ENCODE measurements at regions not wholly inside any gene's neighbourhood (a gene's known extent, or its start where the extent isn't known, plus 50 kb on each side); places are given as distances from the start of the nearest gene placed in this dataset.
"Not testable (repeated sequence)": the region's sequence is repeated elsewhere in the genome, so short reads cannot be mapped to it uniquely, and the experiment has no call there.

DNA sequence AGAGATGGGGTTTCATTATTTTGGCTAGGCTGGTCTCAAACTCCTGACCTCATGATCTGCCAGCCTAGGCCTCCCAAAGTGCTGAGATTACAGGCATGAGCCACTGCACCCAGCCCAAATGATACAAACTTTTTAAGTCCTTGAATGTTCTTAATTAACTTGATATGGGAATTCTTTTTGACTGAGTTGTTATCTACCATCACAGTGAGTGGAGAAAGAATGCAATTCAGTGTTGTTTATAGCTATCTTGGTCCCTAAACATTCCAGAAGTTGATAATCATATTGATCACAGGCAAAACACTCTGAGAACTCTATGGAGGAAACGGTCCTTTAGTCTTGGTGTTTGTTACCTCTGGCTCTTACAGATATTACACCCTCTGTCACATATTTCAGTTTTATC, 1072.5 kb downstream of the SUCLG1 start:
- no peak for DNase-seq (ENCODE audit: low read depth)

DNA sequence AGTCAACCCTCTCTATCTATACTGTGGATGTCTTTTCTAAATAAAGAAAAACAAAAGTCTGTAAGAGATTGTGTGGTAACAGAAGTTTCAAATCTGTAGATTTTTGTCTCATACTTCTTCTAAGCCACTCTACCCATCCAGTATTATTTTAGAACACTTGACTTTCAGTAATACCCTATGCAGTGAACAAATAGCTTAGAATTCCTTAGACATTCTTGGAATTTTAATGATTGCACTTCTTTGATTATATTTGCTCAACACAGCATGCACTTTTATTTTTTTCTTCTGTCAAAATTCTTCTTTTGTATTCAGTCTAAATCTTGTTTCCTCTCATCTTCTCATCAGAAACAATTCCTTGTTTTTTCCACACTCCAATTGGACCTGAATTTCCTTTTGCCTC, 1080.2 kb downstream of the SUCLG1 start:
- DNase-seq (ENCODE audit: low read depth): no peak

DNA sequence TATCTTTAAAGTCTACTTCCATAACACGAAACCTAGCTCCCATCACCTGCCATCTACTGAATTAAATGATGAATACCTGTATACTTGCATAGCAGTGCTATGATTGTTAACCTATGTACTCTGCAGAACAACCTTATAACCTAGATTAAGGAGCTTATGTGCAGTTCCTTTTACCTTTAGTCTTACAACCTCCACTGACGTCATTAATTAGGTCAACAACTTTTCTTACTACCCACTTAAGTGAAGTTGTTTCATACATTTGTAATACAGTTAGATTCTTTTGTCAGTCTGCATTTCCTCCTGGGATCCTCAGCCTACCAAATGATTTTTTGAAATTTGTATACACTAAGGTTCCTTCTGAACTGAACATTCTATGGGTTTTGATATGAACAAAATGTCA, 1082.3 kb downstream of the SUCLG1 start:
- DNase-seq (ENCODE audit: low read depth): no peak

DNA sequence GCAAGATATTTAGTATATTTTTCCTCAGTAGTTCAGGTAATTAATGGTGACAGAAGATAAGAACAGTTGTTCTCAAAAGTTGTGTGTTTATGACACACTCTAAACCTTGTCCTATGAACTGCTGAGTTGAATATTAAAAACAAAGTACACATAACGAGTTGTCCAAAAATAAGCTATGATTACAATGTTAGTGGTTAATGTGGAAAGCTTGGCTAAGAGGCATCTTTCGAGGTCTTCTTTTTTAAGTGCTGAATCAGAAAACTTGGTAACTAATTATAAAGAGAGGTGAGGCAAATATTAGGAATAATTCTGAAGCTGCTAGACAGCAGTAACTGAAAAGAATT, 1088.7 kb downstream of the SUCLG1 start:
- no peak for DNase-seq (ENCODE audit: low read depth)

DNA sequence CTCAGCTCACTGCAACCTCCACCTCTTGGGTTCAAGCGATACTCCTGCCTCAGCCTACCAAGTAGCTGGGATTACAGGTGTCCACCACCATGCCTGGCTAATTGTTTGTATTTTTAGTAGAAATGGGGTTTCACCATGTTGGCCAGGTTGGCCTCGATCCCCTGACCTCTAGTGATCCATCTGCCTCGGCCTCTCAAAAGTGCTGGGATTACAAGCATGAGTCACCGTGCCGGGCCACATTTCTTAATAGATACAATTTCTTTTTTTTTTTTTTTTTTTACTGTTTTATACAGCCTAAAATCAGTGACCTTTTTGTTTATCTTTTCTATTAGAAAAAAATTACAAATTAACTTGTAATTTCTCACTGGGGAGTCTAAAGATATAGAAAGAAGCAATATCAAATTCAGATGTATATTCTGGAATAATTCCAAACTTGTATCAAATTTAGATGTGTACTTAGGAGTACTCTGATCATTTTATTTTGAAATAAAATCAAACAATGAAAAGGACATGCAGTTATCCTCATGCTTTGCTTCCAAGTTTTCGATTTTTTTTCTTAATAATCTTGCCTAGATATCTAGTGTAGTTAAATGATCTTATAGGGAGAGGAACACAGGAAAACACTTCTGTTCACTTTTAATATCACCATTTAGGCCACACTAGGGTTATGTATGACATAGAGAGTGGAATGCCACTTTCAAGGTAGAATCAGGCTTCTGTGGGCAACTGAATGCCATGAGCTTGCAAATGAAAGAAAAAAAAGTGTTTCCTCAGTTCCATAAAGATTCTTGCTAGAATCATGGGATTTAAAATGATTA, 1089.3 kb downstream of the SUCLG1 start:
- no peak for DNase-seq (ENCODE audit: low read depth)

DNA sequence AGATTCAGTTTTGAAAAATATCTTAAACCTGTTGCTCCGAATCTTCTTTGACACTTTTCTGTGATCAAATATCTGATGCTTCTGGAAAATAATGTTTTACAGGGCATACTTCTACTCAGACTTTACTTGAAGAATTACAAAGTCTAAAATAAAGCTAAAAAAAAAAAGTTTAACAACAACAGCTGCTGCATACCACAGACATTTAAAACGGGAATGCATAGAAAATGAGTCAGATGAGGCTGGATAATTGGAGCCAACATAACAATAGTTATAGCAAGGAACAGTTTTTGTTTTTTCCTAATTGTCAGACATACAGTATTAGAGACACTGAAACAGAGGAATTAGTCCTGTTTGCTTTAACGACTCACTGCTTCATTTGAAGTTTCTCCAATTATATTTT, 1090.2 kb downstream of the SUCLG1 start:
- no peak for DNase-seq (ENCODE audit: low read depth)

DNA sequence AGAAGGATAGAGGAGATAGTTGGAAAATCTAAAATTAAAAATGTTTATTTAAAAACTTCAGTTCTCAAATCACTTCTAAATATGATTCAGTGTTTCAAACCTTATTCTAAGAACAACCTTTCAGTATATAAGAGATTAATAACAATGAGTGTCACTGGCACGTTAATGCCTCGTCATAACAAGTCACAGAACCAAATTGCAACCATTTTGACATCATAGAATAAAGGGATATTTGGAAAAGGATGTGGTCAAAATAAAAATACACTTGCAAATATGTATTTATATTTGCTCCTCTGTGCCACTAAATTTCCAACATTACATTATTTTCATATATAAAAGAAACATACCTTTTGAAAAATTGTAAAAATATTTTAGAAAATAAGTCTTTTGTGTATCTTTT, 1090.6 kb downstream of the SUCLG1 start:
- DNase-seq (ENCODE audit: low read depth): no peak

DNA sequence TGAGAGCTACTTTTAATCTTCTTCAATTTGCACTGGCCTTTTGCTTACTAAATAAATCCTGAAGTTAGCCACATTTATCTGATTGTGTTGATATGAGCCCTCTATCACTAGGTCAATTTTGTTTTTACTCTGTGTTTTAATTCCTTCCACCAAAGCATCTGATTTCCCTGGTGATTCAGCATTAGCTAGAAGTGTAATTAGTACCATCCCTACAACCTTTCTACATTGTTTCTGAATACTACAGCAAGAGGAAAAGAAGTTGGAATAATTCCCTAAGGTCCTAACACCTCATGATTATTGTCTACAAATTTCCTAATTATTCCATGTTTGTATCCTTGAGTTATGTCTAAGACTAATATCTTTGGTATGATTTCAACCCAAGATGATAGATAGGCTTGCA, 1093.6 kb downstream of the SUCLG1 start:
- DNase-seq (ENCODE audit: low read depth): no peak

DNA sequence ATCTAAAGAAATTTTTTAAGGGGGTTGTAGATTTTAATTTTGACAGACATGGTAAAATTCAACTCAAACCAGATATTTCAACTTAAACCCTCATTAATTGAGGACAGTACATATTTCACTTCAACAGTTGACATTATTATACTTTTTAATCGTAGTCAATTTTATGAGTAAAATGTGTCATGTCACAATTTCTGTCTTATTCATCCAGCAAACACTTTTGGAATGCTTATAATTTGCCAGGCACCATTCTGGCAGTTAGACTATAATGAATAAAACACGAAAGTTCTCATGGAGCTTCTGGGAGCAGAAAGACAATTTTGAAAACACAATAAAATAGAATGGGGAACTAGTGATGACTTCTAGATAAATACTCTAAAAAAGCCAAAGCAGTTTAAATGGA, 1094.8 kb downstream of the SUCLG1 start:
- no peak for DNase-seq (ENCODE audit: low read depth)

DNA sequence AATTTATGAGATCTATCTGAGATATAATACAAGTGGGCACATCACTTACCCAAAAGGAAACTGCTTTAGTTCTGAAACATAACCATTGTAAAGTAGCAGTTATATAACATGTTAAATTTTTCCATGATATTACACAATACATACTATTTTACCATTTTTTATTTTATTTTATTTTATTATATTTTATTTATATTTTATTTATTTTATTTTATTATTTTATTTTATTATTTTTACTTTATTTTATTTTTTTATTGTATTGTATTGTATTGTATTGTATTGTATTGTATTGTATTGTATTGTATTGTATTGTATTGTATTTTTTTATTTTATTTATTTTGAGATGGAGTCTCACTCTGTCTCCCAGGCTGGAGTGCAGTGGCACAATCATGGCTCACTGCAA, 1095.9 kb downstream of the SUCLG1 start:
- not testable (repeated sequence) for DNase-seq (ENCODE audit: low read depth)

DNA sequence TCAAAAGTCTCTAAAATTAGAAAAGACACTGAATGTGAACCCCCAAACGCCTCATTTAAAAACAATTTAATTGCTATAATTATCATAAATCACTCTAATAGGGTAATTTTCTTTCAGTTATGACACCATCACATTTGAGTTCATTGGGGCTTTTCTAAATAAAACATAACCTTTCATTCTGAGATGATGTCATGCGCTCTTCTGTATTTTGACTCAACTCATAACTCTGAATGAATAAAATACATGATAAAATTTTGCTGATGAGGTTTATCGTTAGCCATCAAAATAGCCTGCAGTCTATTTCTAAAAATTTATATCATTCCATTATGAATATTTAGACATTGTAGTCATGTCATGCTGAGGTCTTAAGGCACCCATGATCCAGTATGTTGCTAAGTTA, 1099.7 kb downstream of the SUCLG1 start:
- no peak for DNase-seq (ENCODE audit: low read depth)

DNA sequence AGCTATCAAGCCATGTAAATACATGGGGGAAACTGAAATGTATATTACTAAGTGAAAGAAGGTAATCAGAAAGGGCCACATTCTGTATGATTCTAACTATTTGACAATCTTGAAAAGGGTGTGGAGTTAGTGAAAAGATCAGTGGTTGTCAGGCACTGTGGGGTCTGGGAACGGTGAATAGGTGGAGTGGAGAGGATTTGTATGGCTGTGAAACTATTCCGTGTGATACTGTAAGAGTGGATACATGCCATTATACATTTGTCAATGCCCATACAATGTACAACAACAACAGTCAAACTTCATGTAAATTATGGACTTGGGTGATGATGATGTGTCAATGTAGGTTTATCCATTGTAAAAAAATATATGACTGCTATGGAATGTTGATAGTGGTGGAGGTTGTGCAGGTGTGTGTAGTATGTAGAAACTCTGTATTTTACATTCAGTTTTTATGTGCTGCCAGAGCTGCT, 1116.2 kb downstream of the SUCLG1 start:
- no peak for DNase-seq (ENCODE audit: low read depth)

DNA sequence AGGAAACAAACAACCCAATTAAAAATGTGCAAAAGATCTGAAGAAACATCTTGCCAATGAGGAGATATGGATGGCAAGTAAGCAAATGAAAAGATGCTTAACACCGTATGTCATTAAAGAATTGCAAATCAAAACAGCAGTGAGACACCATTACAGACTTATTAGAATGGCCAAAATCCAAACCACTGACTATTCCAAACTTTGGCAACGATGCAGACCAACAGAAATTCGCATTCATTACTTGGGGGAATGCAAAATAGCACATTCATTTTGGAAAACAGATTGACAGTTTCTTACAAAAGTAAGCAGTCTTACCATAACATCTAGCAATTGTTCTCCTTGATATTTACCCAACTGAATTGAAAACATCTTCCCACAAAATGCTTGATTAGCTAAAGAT, 1118.7 kb downstream of the SUCLG1 start:
- DNase-seq (ENCODE audit: low read depth): no peak

DNA sequence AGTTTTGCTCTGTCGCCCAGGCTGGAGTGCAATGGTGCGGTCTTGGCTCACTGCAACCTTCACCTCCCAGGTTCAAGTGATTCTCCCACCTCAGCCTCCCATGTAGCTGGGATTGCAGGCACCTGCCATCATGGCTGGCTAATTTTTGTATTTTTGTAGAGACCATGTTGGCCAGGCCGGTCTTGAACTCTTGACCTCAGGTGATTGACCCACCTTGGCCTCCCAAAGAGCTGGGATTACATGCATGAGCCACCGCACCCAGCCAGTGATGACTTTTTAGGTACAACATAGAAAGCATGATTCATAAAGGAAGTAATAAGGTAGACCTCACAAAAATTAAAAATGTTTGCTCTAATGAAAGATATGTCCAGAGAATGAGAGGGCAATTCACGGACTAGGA, 1119.1 kb downstream of the SUCLG1 start:
- DNase-seq (ENCODE audit: low read depth): not testable (repeated sequence)

DNA sequence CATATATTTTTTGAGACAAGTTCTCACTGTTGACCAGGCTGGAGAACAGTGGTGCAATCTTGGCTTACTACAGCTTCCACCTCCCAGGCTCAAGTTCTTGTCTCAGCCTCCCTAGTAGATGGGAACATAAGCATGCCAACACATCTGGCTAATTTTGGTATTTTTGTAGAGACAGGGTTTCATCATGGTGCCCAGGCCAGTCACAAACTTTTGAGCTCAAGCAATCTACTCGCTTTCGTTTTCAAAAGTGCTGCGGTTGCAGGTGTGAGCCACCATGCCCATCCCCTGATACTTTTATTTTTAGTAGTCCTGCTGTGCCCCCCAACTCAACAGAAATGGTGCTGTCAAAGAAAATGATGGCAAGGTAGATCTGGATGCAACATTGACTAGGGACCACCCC, 1127.3 kb downstream of the SUCLG1 start:
- DNase-seq (ENCODE audit: low read depth): no peak

DNA sequence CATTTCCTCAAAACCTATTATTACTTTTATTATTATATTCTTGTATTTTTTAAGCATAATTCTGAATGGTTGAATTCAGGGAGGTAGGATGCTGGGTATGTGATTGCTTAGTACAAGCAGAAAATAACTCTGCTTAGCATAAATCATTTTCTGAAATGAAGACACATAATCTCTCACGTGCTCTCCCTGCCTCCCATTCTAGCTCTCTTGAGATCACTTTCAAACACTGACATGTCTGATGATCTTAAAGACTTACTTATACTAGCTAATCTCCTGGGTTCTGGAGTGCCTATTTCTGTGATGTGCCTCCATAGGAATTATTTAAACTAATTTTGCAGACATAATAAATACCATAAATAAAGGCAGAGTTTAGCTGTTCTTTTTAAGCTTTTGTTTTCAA, 1136.0 kb downstream of the SUCLG1 start:
- DNase-seq (ENCODE audit: low read depth): no peak

DNA sequence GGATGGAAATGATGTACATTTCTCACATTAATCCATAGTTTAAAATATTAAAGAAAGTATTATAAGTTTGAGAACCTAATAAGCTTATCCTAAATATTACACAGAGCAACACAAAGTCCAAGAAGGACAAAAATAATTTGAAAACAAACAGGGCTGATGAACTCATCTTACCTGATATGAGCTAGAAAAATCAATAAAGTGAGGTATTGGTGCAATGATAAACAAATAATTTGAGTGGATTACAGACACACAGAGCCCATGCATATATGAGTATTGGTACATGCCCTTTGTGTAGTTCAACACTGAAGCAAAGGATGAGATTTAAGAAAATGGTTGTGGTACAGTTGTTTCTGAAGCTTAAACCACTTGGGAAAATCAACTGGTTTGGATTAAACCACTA, 1139.0 kb downstream of the SUCLG1 start:
- no peak for DNase-seq (ENCODE audit: low read depth)

DNA sequence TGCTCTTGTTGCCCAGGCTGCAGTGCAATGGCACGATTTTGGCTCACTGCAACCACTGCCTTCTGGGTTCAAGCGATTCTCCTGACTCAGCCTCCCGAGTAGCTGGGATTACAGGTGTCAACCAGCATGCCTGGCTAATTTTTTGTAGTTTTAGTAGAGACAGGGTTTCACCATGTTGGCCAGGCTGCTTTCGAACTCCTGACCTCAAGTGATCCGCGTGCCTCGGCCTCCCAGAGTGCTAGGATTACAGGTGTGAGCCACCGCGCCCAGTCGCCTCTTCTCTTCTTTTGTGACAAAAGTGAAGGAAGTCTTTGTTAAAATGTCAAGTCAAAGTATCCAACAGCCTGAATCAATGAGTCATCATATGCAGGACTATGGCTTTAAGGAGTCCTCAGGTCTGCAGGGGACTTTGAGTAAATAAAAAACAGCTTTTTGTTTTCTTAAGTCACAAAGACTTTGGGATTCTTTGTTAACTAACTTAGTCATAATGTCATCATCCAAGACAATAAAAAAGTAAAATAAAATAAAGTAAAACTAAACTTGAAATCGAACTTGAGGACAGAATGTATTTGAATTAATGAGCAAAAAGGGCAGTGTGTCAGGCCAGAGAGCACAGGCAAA, 1153.2 kb downstream of the SUCLG1 start:
- no peak for DNase-seq (ENCODE audit: low read depth)

DNA sequence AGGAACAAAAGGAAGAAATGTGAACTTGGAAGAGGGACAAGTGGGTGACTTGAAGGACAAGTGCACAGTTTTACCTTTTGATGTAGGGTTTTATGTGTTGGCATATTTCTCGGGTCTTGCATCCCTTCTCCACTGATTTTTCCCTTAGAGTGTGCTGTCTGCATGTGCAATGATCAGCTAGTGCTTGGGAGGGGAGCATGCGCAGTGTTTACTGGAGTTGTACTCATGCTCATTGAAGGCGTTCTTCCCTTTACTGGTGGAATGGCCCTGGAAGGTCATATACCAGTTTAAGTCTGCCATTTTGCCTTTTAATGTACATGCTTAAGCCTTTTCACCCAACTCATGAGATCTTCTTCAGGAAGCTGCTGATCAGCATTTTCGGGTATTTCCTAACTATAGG, 1168.0 kb downstream of the SUCLG1 start:
- DNase-seq (ENCODE audit: low read depth): no peak

DNA sequence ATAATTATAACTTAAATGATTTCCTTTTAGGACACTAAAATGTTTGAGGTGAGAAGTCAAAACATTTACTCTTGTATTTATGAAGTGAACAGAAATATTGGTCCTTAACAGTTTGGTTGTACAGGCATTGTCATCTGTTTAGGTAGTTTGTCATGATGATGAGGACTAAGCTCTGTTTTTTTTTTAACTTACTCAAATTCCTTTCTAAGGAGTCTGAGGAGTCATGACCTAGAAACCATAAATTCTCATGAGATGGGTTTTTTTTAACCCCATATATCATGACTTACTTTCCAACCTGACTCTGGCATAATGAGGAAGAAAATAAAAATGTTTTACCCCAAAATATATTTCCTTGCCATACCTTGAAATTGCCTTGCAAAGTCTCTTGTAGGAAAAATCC, 1176.2 kb downstream of the SUCLG1 start:
- DNase-seq (ENCODE audit: low read depth): no peak

DNA sequence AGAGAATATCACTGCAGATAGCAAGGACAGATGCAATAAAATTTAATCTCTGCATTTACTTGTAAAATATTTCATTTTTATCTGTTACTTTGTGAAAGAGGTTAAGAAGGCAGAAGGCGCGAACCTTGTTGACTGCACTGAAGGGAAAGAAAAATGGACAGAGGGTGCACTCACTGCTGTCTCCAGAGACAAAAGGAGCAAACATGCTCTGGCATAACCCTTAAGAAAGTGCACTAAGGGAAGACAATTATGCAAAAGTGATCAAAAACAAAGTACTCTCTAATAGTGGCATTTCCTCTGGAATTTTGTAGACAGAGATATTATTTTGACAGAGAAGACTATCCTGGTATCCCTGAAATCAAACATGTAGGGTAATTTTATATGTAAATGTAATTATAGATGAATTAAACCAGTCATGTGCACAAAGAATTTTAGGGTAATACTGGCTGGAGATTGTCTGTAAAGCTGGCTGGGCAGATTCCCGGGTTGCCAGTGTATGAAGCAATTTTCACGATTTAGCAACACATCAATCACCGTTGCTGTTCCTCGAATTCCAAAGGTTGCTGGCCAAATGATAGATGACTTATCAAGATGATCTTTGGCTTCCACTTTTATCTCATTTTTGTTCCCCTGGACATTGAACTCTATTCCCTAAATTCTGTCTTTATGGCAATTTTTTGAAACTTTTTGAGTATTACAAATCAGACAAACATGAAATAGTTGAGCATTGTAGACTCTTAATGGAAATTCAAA, 1176.9 kb downstream of the SUCLG1 start:
- DNase-seq (ENCODE audit: low read depth): no peak

DNA sequence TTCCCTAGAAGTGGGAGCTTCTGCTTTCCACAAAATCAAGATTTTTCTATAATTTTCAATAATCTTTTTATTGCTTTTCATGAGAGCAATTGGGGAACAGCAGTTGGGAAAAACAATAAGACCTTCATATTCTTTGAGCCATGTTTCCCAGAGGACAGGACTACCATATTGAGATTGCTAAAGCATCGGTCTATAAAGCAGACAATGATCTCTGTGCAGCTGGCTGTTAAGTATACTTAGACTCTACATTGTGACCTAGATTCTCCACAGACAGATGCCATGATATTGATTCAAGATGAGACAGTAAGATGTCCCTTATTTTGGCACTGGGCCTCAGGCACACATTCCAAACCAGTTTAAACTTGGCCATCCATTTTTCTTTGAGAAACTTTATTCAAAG, 1178.7 kb downstream of the SUCLG1 start:
- no peak for DNase-seq (ENCODE audit: low read depth)

DNA sequence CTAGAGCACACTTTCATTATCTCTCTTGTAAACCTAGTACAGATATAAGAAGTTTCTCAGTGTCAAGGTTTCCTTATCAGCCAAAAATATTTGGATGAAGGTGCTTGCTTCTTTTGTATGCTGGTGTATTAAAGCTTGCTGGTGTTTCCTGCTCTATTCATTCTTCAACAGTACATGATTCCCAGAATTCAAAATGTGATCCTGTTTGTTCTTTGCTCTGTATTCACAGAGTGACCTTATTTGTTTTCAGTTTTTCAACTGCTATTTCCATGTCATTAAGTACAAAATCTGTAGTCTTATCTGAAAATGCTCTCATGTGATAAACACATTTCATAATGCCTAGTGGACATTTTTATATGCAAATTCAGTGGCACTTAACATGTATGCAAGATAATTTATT, 1185.8 kb downstream of the SUCLG1 start:
- no peak for DNase-seq (ENCODE audit: low read depth)
